WTC11 (cell line): ENCODE measurements at regions not wholly inside any gene's neighbourhood (a gene's known extent, or its start where the extent isn't known, plus 50 kb on each side); places are given as distances from the start of the nearest gene placed in this dataset.

ENCODE experiments used
- ATAC-seq: fragments of 200-7000 bp; cut with Tn5 transposase; 2 replicates; pipeline ENCODE4 v1.10.0; 2021; ENCODE audit warnings: mild to moderate bottlenecking, moderate library complexity
- CTCF ChIA-PET: fragments of 300-600 bp; sonication (Branson Sonifier 250); formaldehyde crosslinking; loops from one replicate; lab custom pipeline; 2021; ENCODE audit warnings: antibody characterized with exemption; lab: Charles Lee
- POLR2A ChIA-PET: fragments of 350-600 bp; sonication (Branson Sonifier 250); formaldehyde crosslinking; loops from one replicate; lab custom pipeline; 2021; ENCODE audit warnings: antibody characterized with exemption; lab: Charles Lee
- DNase-seq: peaks from one replicate; pipeline ENCODE4 v3.0.0; 2021; ENCODE audit warnings: low spot score
- H3K27ac Mint-ChIP-seq: 2 replicates; pipeline ENCODE4 v1.8.0; 2021; ENCODE audit warnings: mixed read lengths
- H3K27me3 Mint-ChIP-seq: 2 replicates; pipeline ENCODE4 v1.8.0; 2021; ENCODE audit warnings: low read depth, mild to moderate bottlenecking, moderate library complexity, mixed read lengths
- H3K36me3 Mint-ChIP-seq: 2 replicates; pipeline ENCODE4 v1.8.0; 2021; ENCODE audit warnings: mixed read lengths
- H3K4me1 Mint-ChIP-seq: 2 replicates; pipeline ENCODE4 v1.8.0; 2022; ENCODE audit warnings: mixed read lengths
- H3K4me3 Mint-ChIP-seq: 2 replicates; pipeline ENCODE4 v1.8.0; 2021; ENCODE audit warnings: mild to moderate bottlenecking, moderate library complexity, mixed read lengths
- H3K9me3 Mint-ChIP-seq: 2 replicates; pipeline ENCODE4 v1.8.0; 2021; ENCODE audit warnings: mixed read lengths
- FOXK1 ChIP-seq: sonication (generic); formaldehyde crosslinking; IDR thresholded peaks from 2 replicates; pipeline ENCODE4 v1.8.0; 2022; ENCODE audit warnings: mild to moderate bottlenecking, moderate library complexity, missing genetic modification reagents
- FOXP1 ChIP-seq: sonication (generic); formaldehyde crosslinking; IDR thresholded peaks from 2 replicates; pipeline ENCODE4 v1.8.0; 2022; ENCODE audit warnings: missing genetic modification reagents, mild to moderate bottlenecking, moderate library complexity, borderline replicate concordance
- MXD4 ChIP-seq: fragments of 250-450 bp; sonication (Bioruptor Pico); IDR thresholded peaks from 2 replicates; pipeline ENCODE4 v1.8.0; 2021; ENCODE audit warnings: mild to moderate bottlenecking, moderate library complexity, borderline replicate concordance
- NFYB ChIP-seq: sonication (generic); formaldehyde crosslinking; conservative IDR thresholded peaks from 2 replicates; pipeline ENCODE4 v1.8.0; 2022; ENCODE audit warnings: low read depth, missing genetic modification reagents
- NR1H2 ChIP-seq: sonication (generic); formaldehyde crosslinking; IDR thresholded peaks from 2 replicates; pipeline ENCODE4 v1.9.0; 2021; ENCODE audit warnings: mild to moderate bottlenecking, moderate library complexity, missing genetic modification reagents
- PRRX2 ChIP-seq: fragments of 250-450 bp; sonication (Bioruptor Pico); IDR thresholded peaks from 2 replicates; pipeline ENCODE4 v1.8.0; 2021; ENCODE audit warnings: mild to moderate bottlenecking
- RELA ChIP-seq: sonication (generic); formaldehyde crosslinking; IDR thresholded peaks from 2 replicates; pipeline ENCODE4 v1.8.1; 2022; ENCODE audit warnings: missing genetic modification reagents, mild to moderate bottlenecking, borderline replicate concordance
- TEAD1 ChIP-seq: sonication (generic); formaldehyde crosslinking; IDR thresholded peaks from 2 replicates; pipeline ENCODE4 v1.8.0; 2022; ENCODE audit warnings: mild to moderate bottlenecking, missing genetic modification reagents
- ZMAT4 ChIP-seq: fragments of 250-450 bp; sonication (Bioruptor Pico); IDR thresholded peaks from 2 replicates; pipeline ENCODE4 v1.9.0; 2021; ENCODE audit warnings: mild to moderate bottlenecking
- ZNF138 ChIP-seq: sonication (generic); formaldehyde crosslinking; conservative IDR thresholded peaks from 2 replicates; pipeline ENCODE4 v1.8.1; 2022; ENCODE audit warnings: mild to moderate bottlenecking, moderate library complexity, missing genetic modification reagents
- ZNF512 ChIP-seq: sonication (generic); formaldehyde crosslinking; IDR thresholded peaks from 2 replicates; pipeline ENCODE4 v1.8.1; 2022; ENCODE audit warnings: missing genetic modification reagents, borderline replicate concordance
- TF ChIP-seq, protein P1 (sequence below): sonication (generic); formaldehyde crosslinking; IDR thresholded peaks from 2 replicates; pipeline ENCODE4 v1.8.0; 2023; ENCODE audit warnings: mild to moderate bottlenecking, missing genetic modification reagents
- TF ChIP-seq, protein P2 (sequence below): sonication (generic); formaldehyde crosslinking; IDR thresholded peaks from 2 replicates; pipeline ENCODE4 v1.8.1; 2023; ENCODE audit warnings: mild to moderate bottlenecking, missing genetic modification reagents
- TF ChIP-seq, protein P3 (sequence below): sonication (generic); formaldehyde crosslinking; conservative IDR thresholded peaks from 2 replicates; pipeline ENCODE4 v1.8.1; 2023; ENCODE audit warnings: mild to moderate bottlenecking, low read depth, missing genetic modification reagents, moderate library complexity

DNA sequence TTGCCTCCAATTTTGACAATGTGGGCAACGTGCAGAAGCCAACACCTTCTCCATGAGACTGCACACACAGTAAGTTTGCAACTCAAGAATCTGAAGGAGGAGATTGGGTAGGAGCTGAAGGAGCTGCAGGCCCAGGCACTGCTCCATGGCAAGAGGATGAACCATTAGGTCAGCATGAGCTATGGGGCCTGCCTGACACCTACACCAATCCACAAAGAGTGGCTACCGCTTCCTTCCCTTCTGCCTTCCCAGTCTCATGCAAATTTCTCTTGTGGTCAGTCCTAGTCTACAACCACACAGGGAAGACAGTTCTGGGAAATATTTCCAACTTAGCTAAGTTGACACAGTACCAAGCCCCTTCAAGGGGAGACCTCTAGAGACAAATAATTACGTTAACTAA is 142.0 kb upstream of the ADO start (continued):
- TF ChIP-seq ZNF512 (CRISPR knock-in tag), result no peak
- no peak for TF ChIP-seq ZNF138 (CRISPR knock-in tag)
- no peak for TF ChIP-seq RELA
- no peak for TF ChIP-seq FOXP1 (CRISPR knock-in tag)
- TF ChIP-seq NR1H2 (CRISPR knock-in tag), result no peak
- no peak for TF ChIP-seq MXD4 (CRISPR knock-in tag)
- TF ChIP-seq, protein P1, sequence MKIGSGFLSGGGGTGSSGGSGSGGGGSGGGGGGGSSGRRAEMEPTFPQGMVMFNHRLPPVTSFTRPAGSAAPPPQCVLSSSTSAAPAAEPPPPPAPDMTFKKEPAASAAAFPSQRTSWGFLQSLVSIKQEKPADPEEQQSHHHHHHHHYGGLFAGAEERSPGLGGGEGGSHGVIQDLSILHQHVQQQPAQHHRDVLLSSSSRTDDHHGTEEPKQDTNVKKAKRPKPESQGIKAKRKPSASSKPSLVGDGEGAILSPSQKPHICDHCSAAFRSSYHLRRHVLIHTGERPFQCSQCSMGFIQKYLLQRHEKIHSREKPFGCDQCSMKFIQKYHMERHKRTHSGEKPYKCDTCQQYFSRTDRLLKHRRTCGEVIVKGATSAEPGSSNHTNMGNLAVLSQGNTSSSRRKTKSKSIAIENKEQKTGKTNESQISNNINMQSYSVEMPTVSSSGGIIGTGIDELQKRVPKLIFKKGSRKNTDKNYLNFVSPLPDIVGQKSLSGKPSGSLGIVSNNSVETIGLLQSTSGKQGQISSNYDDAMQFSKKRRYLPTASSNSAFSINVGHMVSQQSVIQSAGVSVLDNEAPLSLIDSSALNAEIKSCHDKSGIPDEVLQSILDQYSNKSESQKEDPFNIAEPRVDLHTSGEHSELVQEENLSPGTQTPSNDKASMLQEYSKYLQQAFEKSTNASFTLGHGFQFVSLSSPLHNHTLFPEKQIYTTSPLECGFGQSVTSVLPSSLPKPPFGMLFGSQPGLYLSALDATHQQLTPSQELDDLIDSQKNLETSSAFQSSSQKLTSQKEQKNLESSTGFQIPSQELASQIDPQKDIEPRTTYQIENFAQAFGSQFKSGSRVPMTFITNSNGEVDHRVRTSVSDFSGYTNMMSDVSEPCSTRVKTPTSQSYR (CRISPR knock-in tag), result no peak
- no peak for TF ChIP-seq PRRX2 (CRISPR knock-in tag)
- TF ChIP-seq, protein P2, sequence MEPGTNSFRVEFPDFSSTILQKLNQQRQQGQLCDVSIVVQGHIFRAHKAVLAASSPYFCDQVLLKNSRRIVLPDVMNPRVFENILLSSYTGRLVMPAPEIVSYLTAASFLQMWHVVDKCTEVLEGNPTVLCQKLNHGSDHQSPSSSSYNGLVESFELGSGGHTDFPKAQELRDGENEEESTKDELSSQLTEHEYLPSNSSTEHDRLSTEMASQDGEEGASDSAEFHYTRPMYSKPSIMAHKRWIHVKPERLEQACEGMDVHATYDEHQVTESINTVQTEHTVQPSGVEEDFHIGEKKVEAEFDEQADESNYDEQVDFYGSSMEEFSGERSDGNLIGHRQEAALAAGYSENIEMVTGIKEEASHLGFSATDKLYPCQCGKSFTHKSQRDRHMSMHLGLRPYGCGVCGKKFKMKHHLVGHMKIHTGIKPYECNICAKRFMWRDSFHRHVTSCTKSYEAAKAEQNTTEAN, result no peak
- no peak for TF ChIP-seq NFYB (CRISPR knock-in tag)
- TF ChIP-seq FOXK1, result no peak

GRCh38 chr10:62665771-62666170 is 138.7 kb upstream of the ADO start:
- no peak overlapping the region for H3K4me3 Mint-ChIP-seq
- H3K36me3 Mint-ChIP-seq, result peaks cover 12% of the 10 kb centered on the region
- no peak for DNase-seq
- no peaks in the 10 kb centered on the region; the same call in 1 of the 2 replicates for H3K27me3 Mint-ChIP-seq
- ChIA-PET POLR2A (no interaction called here), CTCF (no interaction called here)
- H3K27ac Mint-ChIP-seq, result no peak overlapping the region
- peaks cover 27% of the 10 kb centered on the region for H3K9me3 Mint-ChIP-seq
- TF ChIP-seq TEAD1 (CRISPR knock-in tag) (no peak), ZMAT4 (CRISPR knock-in tag) (no peak), FOXK1 (no peak), PRRX2 (CRISPR knock-in tag) (no peak)
- TF ChIP-seq, protein P3, sequence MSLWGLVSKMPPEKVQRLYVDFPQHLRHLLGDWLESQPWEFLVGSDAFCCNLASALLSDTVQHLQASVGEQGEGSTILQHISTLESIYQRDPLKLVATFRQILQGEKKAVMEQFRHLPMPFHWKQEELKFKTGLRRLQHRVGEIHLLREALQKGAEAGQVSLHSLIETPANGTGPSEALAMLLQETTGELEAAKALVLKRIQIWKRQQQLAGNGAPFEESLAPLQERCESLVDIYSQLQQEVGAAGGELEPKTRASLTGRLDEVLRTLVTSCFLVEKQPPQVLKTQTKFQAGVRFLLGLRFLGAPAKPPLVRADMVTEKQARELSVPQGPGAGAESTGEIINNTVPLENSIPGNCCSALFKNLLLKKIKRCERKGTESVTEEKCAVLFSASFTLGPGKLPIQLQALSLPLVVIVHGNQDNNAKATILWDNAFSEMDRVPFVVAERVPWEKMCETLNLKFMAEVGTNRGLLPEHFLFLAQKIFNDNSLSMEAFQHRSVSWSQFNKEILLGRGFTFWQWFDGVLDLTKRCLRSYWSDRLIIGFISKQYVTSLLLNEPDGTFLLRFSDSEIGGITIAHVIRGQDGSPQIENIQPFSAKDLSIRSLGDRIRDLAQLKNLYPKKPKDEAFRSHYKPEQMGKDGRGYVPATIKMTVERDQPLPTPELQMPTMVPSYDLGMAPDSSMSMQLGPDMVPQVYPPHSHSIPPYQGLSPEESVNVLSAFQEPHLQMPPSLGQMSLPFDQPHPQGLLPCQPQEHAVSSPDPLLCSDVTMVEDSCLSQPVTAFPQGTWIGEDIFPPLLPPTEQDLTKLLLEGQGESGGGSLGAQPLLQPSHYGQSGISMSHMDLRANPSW (CRISPR knock-in tag), result no peak
- TF ChIP-seq, protein P2, result no peak
- peaks cover 14% of the 10 kb centered on the region for H3K4me1 Mint-ChIP-seq
- ATAC-seq, result no peak
